ENCODE measurements at regions not wholly inside any gene's neighbourhood (a gene's known extent, or its start where the extent isn't known, plus 50 kb on each side); places are given as distances from the start of the nearest gene placed in this dataset.

DNA sequence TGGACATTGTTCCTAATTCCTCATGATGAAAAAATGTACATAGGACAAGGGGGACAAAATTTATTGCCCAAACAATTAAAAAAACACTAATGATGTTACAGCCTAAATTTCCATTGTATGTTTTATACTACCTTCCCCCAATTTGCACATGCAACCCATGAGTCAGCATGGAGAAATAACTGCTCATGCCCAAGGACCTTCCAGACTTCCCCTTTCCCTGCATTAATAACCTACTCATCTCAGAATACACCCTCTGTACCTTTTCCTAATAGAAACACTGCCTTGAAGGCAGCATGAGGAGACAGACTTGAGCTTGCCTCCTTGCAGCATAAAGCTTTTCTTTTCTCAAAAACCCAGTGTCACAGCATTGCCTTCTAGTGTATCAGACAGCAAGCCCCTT is 2402.8 kb downstream of the TP53TG3F start:
- DNase-seq (ENCODE audit: low spot score): no peak

DNA sequence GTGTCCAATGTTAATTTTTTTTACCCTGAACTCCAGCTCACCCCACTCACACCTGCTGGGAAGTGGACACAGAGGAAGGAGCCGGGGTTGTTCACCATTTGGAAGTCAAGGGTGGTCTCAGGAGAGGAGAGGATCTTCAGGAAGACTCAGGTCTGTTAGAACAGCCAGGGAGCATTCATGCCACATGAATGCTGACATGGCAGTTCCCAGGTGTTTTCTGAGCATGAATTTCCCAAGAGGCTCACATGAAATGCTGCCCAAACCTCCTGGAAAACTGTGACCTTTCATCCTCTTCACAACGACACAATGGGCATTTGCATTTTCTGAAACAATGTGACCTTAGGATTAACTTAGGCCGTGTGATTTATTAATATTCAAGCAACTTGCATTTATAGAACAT is 2409.2 kb downstream of the TP53TG3F start:
- DNase-seq (ENCODE audit: low spot score): no peak

DNA sequence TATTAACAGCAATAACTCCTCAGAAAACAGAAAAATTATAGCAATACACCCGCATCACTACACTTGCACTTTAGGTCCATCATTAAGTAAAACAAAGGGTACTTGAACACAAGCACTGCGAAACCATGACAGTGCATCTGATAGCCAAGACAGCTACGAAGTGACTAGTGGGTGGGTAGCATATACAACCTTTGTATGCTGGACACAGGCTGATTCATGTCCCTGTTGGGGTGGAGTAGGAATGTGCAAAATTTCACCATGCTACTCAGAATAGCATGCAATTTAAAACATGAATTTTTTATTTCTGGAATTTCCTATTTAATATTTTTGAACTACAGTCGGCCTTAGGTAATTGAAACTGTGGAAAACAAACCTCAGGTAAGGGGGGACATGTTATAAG is 2414.1 kb downstream of the TP53TG3F start:
- DNase-seq (ENCODE audit: low spot score): no peak

DNA sequence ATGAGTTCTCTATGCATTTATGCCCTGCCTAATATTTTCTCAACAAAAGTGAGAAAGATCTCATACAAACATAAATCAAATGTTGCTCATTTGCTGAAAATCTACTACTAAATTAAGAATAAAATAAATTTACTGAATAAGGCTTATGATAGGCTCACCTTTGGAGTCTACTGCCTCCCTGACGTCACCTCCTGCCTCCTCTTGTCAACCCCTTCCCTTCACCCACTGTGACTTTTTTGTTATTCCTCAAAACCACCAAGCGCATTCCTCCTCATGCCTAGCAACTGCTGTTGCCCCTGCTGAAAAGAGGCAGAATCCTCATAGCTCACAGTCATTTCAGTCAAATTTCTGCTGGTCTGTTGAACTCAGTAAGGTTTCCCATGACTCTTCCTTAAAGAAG is 2422.2 kb downstream of the TP53TG3F start:
- DNase-seq (ENCODE audit: low spot score): no peak

DNA sequence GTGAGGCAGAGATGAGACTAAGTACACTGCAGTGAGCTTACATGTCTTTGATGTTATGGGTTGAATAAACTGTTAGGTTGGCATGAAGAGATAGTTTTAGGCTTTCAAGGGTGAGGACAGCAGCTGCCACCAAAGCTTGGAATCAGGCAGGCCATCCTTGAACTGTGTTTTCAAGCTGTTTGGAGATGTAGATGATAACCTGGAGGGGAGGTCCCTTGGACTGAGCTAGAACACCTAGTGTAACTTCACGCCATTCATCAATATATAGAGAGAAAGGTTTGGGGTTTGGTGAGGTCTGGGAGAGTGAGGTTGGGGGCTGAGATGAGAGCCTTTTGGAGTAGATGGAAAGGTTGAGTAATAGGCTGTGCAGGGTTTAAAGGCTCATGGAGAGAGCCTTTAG is 2447.0 kb downstream of the TP53TG3F start:
- DNase-seq (ENCODE audit: low spot score): no peak

DNA sequence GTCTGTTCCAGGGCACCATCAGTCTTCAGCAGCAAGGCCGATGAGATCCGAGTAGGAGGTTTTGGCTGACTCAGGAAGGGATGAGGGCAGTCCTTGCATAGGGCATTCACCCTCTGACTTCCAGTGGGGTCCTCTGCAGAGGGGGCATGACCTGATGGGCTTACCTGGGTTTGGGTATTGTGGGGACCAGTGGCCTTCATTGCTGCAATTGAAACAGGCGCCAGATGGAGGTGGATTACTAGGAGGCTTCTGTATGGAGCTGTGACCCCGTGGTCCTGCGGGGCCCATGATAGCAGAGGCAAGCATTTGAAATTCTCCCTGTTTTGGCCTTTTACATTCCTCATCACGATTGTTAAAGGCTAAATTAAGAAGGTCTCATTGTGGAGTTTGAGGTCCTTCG is 2448.7 kb downstream of the TP53TG3F start:
- DNase-seq (ENCODE audit: low spot score): no peak

DNA sequence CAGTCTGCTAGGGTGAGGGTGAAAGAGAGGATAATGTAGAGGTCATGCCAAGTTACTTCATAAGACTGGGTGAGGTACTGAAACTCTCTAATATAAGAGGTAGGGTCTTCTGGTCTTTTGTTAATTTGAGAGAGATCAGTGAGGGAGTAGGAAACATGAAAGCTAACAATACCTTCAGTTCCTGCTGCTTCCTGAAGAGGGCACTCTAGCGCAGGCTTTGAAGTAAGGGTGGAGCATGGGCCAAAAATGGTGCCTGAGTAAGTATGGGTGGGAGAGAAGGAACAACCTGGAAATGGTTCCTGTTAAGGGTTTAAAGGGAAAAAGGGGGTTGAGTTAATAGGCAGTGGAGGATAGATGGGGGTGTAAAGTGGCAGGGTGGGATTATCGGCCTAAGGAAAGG is 2449.5 kb downstream of the TP53TG3F start:
- peak; percentile 64 for DNase-seq (ENCODE audit: low spot score)

DNA sequence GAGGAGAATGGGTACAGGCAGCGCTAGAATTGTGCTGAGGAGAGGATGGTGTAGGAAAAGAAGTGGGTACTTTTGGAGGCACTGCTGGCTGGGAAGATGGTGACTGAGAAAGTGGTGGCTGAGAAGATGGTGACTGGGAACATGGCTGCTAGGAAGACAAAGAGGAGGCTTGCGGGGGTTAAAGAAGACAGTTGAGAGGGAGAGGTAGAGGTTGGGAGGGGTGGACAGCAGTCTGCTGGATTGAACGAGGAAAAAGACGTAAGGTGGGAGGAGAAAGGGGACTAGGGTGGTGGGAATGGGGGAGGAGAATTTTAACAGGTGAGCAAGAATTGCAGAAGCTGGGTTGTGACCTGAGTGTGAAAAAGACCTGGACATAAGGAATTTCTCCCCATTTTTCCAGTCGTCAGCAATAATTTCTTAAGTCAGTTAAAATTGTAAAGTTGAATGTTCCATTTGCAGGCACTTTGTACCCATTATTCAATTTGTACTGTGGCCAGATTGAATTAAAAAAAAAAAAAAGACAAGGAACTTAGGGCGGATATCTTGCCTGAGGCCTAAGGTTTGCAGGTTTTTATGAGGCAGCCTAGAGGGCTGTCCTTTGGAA is 2450.0 kb downstream of the TP53TG3F start:
- no peak for DNase-seq (ENCODE audit: low spot score)

DNA sequence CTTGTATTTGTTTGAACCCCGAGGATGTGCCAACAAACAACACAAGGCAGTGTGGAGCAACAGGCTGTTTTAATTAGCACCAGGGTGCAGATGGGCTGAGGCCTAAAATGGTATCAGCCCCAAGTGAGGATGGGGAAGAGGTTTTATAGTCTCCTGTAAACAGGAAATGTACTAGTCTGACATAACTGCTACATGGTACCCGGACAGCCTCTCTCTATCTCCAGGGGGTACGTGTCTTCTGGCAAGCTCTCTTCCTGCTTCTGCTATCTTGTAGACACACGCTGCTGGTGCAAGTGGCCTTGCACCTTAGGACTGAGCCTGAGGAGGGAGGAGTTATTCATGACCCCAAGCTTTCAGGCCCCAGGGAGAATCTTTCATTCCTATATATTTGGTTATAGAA is 2451.0 kb downstream of the TP53TG3F start:
- peak; percentile 17 for DNase-seq (ENCODE audit: low spot score)

DNA sequence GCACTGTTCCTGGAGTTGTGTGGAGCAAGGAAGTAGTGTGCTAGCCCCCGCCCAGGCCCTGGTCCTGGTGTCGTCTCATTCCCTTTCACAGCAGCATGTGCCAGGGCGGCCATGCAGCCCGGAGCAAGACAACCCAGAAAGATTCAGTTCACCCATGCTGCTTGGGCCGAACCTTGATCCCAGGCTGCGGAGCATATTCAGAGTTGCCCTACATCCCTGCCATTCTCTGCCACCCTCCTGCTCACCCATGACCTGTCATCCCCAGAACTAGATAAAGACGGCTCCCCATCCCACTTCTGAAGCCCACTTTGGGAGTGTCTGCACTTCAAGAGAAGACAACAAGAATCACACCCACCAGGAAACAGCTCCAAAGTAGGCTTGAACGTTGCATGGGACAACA is 2452.5 kb downstream of the TP53TG3F start:
- no peak for DNase-seq (ENCODE audit: low spot score)

DNA sequence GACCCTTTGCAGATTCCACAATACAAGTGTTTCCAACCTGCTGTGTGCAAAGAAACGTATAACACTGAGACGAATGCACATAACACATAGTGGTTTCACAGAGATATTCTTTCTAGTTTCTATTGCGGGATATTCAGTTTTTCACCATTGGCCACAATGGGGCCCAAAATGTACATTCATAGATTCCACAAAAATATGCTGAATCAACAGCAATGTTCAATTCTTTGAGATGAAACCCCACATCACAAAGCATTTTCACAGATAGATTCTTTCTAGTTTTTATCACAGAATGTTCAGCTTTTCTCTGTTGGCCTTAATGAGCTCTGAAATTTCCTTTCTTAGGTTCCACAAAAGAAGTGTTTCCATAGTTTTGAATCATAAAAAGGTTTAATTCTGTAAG is 2472.3 kb downstream of the TP53TG3F start:
- DNase-seq (ENCODE audit: low spot score): no peak
